Dermis blood vessel endothelial cell (primary cell): ENCODE measurements at regions not wholly inside any gene's neighbourhood (a gene's known extent, or its start where the extent isn't known, plus 50 kb on each side); places are given as distances from the start of the nearest gene placed in this dataset.
"Not testable (repeated sequence)": the region's sequence is repeated elsewhere in the genome, so short reads cannot be mapped to it uniquely, and the experiment has no call there.

Experiments
- DNase-seq: peaks from one replicate; pipeline ENCODE4 v3.0.0; 2010

GRCh38 chr3:127413318-127413673, 125.5 kb upstream of the PRR20G start:
- no peak for DNase-seq

- DNase-seq = no peak
These were observed 124.9 kb upstream of the PRR20G start for GRCh38 chr3:127412578-127413317.

- not testable (repeated sequence) for DNase-seq
These were observed 124.0 kb upstream of the PRR20G start for GRCh38 chr3:127411875-127412274.

GRCh38 chr3:127411083-127411727, 123.4 kb upstream of the PRR20G start:
- no peak for DNase-seq

- DNase-seq = no peak
These were observed 122.8 kb upstream of the PRR20G start for GRCh38 chr3:127410678-127411077.

GRCh38 chr3:127410137-127410488, 122.3 kb upstream of the PRR20G start:
- DNase-seq = no peak

GRCh38 chr3:127409421-127410136, 121.7 kb upstream of the PRR20G start:
- no peak for DNase-seq

GRCh38 chr3:127408684-127409420, 121.0 kb upstream of the PRR20G start:
- no peak for DNase-seq

GRCh38 chr3:127408022-127408683, 120.3 kb upstream of the PRR20G start:
- DNase-seq = no peak

- no peak for DNase-seq
These were observed 119.4 kb upstream of the PRR20G start for GRCh38 chr3:127407026-127407939.

- DNase-seq = peak; percentile 26
These were observed 118.6 kb upstream of the PRR20G start for GRCh38 chr3:127406309-127407025.

GRCh38 chr3:127405791-127406190, 117.9 kb upstream of the PRR20G start:
- no peak for DNase-seq

GRCh38 chr3:127405010-127405598, 117.3 kb upstream of the PRR20G start:
- no peak for DNase-seq

GRCh38 chr3:127404221-127405009, 116.6 kb upstream of the PRR20G start:
- DNase-seq = no peak

GRCh38 chr3:127403795-127404194, 115.9 kb upstream of the PRR20G start:
- no peak for DNase-seq

GRCh38 chr3:127399154-127399553, 111.3 kb upstream of the PRR20G start:
- DNase-seq = no peak

- no peak for DNase-seq
These were observed 108.6 kb upstream of the PRR20G start for GRCh38 chr3:127396473-127396872.

- no peak for DNase-seq
These were observed 108.0 kb upstream of the PRR20G start for GRCh38 chr3:127395663-127396355.
